RWPE1 (cell line): ENCODE measurements at regions not wholly inside any gene's neighbourhood (a gene's known extent, or its start where the extent isn't known, plus 50 kb on each side); places are given as distances from the start of the nearest gene placed in this dataset.

ENCODE experiments used
- CTCF ChIA-PET: fragments of 350-600 bp; sonication (Branson Sonifier 250); formaldehyde crosslinking; extraction: SDS; loops from one replicate; lab custom pipeline; 2021; lab: Yijun Ruan, JAX
- POLR2A ChIA-PET: fragments of 400-600 bp; formaldehyde crosslinking; extraction: SDS; loops from one replicate; lab custom pipeline; 2020; ENCODE audit warnings: antibody characterized with exemption; ENCODE audit not compliant: low non-redundant PET; lab: Yijun Ruan, JAX
- DNase-seq: peaks from one replicate; pipeline ENCODE4 v3.0.0; 2012; ENCODE audit warnings: low spot score
- H3K27ac ChIP-seq: fragments of 450-650 bp; 2 replicates; pipeline ENCODE4 v1.5.1; 2017
- CTCF ChIP-seq: fragments of 450-650 bp; conservative IDR thresholded peaks from 2 replicates; pipeline ENCODE4 v1.5.1; 2017; ENCODE audit warnings: low read depth, mild to moderate bottlenecking

DNA sequence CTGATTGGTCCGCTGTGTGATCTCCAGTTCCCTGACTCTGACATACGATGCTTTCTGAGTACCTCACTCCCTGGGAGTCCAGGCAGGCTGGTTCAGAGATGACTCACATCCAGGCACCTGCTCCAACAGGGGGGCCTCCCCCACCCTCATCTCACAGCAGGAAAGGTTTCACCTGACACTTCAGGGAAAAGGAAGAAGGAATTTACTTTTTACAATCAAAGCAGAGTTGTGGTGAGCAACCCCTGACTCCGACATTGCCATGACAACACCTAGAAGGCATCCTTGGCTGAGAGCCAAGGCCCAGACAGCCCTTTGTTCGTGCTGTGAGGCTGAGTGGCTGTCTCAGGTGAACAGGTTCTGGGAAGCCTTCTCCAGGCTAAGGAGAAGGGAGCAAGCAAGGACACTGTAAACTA, 164.6 kb upstream of the GJB5 start:
- ChIA-PET POLR2A (no interaction called here), CTCF (interaction anchor here (1.6 kb wide), 1 partner anchor 152 kb away, joined by 4 read pairs; no protein-coding TSS in a partner anchor)
- peak; percentile 65 for DNase-seq
- TF ChIP-seq CTCF = no peak
- H3K27ac ChIP-seq = no peak overlapping the region

- no peak for TF ChIP-seq CTCF
- POLR2A ChIA-PET = no interaction called here
- CTCF ChIA-PET = no interaction called here
- H3K27ac ChIP-seq = no peak overlapping the region
- no peak for DNase-seq
These were observed 162.9 kb upstream of the GJB5 start for GRCh38 chr1:34591751-34592629.

- peak; percentile 51 for DNase-seq
- ChIA-PET POLR2A (no interaction called here), CTCF (interaction anchor here (0.6 to 1.2 kb wide), 4 partner anchors 138 to 770 kb away, joined by 3 to 5 read pairs (median 3); no protein-coding TSS in a partner anchor)
- TF ChIP-seq CTCF = peak; percentile 55
- H3K27ac ChIP-seq = no peak overlapping the region
These were observed 156.9 kb upstream of the GJB5 start for GRCh38 chr1:34597877-34598514.

DNA sequence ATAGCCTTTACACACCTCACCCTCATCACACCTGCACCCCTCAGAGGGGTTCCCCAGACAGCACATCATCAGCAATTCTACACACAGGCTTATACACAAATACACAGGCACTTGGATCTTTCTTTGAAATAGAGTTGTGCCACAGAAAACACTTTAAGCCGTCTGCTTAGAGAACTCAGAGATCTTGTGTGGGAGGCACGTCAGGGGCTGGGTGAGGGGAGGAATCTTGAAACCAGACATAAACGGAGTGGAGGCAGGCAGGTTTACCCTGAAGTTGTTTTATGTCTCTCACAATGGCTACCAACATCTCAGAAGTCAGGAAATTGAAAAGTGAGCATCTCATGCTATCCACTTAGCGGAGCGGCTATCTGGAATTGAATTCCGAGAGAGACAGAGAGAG, 151.9 kb upstream of the GJB5 start:
- POLR2A ChIA-PET = no interaction called here
- no peak for TF ChIP-seq CTCF
- no peak overlapping the region for H3K27ac ChIP-seq
- no peak for DNase-seq
- CTCF ChIA-PET = no interaction called here

DNA sequence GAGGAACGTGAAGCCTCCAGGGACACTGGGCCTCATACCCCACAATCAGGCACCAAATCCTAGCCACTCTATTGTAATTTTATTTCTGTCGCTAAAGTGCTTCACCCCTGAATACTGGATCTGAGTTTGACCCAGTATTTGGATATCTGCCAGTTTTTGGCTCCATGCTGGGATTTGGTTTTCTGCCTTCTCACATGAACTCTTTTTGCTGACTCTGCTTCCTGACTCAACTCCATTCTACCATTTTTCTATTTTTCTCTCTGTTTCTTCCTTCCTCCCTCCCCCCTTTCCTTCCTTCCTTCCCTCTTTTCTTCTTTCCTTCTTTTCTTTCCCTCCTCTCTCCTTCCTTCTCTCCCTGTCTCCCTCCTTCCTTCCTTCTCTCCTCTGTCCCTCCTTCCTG, 151.3 kb upstream of the GJB5 start:
- H3K27ac ChIP-seq = no peak overlapping the region
- ChIA-PET POLR2A (no interaction called here), CTCF (no interaction called here)
- DNase-seq = no peak
- TF ChIP-seq CTCF = no peak

DNA sequence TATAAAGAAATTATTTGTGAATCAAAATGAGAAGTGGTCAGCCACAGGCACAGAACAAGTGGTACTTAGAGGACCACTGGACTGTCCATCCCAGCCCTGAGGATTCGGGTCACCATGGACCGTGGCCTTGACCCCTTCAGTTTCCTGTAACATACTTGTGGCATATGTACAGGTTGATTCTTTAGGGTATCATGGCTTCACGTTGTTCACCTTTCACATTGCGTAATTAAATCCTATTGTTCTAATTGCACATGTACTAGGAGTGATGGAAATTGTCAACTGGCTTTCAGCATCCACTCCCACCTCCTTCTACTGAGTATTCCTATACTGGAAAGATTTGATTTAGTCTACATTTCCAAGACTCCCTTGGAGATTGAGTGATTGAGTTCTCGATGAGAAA, 148.3 kb upstream of the GJB5 start:
- TF ChIP-seq CTCF = no peak
- CTCF ChIA-PET = no interaction called here

More for the DNA sequence above, 148.3 kb upstream of the GJB5 start:
- no peak overlapping the region for H3K27ac ChIP-seq
- DNase-seq = no peak
- POLR2A ChIA-PET = no interaction called here
